DND-41 (cell line): ENCODE measurements at regions not wholly inside any gene's neighbourhood (a gene's known extent, or its start where the extent isn't known, plus 50 kb on each side); places are given as distances from the start of the nearest gene placed in this dataset.

ENCODE experiments used
- EZH2 ChIP-seq: IDR thresholded peaks from 3 replicates; pipeline ENCODE4 v1.6.1; 2012; ENCODE audit warnings: borderline replicate concordance, low read depth, mild to moderate bottlenecking, moderate library complexity, low read length, inconsistent platforms; ENCODE audit not compliant: severe bottlenecking
- TF ChIP-seq, protein P1 (sequence below): IDR thresholded peaks from 2 replicates; pipeline ENCODE4 v1.5.1; 2012; ENCODE audit warnings: borderline replicate concordance, low read length, moderate library complexity, mild to moderate bottlenecking; ENCODE audit not compliant: poor library complexity, severe bottlenecking; ENCODE audit errors: extremely low read depth

DNA sequence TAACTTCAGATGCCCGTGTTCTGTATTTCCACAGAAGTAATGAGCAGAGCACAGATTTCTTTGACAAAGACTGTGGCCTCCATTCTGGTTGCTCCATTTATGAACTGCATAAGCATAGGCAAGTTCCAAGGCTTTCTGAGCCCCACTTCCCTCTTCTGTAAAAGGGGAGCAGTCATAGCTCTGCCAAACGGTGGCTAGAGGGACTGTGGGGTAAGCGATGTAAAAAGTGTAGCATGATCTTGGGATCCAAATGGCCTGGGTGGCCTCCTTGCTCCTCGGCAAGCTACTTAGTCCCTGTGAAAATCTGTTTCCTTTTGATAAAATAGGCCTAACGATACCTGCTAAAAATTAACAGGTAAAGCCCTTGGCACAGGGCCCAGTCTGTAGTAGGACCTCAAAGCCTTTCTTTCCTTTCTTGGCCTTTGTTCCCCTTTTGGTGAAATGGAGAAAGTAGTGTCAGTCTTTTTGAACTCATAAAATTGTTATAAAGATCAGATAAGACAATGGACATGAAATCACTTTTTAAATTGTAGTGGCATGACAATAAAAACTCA lies 646.6 kb downstream of the ACTL7B start:
- no peak for TF ChIP-seq EZH2
- TF ChIP-seq, protein P1, sequence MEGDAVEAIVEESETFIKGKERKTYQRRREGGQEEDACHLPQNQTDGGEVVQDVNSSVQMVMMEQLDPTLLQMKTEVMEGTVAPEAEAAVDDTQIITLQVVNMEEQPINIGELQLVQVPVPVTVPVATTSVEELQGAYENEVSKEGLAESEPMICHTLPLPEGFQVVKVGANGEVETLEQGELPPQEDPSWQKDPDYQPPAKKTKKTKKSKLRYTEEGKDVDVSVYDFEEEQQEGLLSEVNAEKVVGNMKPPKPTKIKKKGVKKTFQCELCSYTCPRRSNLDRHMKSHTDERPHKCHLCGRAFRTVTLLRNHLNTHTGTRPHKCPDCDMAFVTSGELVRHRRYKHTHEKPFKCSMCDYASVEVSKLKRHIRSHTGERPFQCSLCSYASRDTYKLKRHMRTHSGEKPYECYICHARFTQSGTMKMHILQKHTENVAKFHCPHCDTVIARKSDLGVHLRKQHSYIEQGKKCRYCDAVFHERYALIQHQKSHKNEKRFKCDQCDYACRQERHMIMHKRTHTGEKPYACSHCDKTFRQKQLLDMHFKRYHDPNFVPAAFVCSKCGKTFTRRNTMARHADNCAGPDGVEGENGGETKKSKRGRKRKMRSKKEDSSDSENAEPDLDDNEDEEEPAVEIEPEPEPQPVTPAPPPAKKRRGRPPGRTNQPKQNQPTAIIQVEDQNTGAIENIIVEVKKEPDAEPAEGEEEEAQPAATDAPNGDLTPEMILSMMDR: no peak
